Activated T-helper 1 cell treated with Interleukin-2 at 50 U/mL for 16 hours (primary cell): ENCODE measurements at regions not wholly inside any gene's neighbourhood (a gene's known extent, or its start where the extent isn't known, plus 50 kb on each side); places are given as distances from the start of the nearest gene placed in this dataset.

Experiments used
- DNase-seq: peaks from one replicate; pipeline ENCODE4 v3.0.0-alpha.2; 2020; ENCODE audit warnings: low read depth

DNA sequence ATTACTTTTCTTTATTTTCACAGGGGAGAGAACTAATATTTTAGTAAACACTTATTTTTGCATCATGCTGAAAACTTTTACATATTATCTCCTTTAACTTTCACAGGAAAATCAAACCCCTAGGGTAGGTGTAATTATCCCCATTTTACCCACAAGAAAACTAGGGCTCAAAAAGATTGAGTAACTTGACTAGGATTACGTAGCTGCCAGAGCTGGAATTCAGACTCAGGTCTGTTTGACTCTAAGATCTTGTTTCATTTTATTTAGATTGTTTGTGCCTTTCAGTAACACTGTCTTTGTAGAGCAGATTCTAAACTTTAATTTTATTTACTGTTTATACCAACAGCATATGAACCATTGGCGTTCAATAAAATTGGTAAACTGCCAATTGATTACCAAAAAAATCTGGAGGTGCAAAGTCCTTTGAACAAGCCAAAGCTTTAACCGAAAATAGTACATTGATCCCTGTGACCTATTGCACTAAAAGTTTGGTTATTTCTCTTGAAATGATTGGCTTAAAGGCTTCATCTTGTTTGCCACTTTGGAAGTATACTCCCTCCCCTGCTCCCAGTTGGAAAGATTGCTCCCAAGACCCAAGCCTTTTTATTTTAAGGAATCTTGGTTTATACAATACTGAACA lies 71.0 kb upstream of the WDR26 start:
- no peak for DNase-seq

DNA sequence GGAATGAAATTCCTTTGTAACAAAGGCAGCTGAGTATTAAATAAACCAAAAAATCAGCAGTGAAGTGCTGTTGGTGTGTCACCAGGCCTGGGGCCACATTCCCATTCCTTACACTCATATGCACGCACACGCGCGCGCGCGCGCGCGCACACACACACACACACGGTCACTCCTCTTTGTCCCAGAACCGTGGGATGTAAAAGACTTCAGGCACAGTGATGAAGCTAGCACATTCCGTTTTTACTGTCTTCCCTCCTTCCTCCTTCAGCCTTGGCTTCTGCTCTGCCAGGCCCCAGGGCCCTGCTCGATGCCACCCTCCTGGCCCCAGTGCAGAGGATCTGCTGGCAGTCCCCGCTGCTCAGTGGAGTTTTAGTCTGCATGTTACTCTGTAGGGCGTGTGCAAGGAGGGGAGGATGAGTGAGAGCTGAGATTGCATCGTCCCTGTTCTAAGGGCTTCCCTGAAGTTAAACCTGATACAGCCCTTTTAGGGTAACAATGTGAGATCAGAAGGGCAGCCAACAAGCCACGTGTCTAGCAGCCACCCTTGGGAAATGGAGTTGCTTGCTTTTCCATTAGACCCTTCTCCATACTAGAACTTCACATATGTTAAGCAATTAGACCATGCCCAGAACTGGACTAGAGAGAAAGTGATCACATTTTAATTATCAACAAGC lies 71.7 kb upstream of the WDR26 start:
- DNase-seq: no peak

DNA sequence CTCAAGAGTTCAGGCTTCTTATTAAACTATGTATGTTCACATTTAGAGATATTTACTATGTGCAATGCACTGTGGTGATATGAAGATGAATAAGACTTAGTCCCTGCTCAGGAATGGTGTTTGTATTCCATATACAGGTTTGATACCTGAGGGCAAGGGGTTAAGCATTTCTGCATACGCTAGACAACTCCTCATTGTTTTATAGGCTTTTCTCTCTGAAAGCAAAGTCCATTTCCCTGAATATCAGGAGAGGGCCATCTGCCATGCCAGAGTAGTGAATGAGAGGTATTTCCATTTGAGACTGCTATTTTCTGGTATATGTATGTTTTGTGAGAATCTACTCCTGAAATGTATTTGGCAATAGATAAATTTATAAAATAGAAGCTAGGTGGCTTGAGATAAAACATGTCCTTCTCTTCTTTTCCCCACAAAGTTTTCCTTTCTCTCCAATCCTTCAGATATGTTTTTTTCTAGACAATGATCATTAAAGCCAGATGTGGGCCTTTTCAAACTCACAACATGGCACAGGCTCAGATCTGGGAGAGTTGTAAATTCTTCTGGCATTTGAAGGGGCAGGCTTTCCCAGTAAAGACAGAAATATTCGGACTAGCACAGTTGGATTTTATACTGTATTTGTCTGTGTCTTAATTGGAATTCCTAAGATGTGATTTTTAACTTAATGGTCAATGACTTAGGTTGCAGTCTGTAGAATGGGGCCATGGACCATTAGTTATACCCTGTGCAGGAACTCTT lies 73.3 kb upstream of the WDR26 start:
- DNase-seq: no peak

DNA sequence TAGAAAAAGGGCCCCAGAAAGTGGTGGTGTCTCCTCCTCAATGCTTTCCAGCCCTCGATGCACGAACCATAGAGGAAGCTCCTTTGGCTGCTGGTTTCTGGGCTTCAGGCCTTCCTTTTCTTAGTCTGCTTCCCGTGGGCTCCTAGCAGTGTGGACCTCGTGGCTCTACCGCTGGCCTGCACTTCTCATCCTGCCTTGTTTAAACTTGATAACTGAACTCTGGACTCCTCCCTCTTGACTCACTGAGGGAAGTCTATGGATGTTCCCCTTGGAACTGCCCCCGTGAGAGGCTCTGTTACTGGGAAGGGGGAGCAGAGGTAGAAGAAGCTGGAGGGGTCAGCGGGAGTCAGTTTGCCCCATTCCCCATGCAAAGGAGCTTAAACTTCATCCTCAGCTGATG lies 75.3 kb upstream of the WDR26 start:
- DNase-seq: no peak

DNA sequence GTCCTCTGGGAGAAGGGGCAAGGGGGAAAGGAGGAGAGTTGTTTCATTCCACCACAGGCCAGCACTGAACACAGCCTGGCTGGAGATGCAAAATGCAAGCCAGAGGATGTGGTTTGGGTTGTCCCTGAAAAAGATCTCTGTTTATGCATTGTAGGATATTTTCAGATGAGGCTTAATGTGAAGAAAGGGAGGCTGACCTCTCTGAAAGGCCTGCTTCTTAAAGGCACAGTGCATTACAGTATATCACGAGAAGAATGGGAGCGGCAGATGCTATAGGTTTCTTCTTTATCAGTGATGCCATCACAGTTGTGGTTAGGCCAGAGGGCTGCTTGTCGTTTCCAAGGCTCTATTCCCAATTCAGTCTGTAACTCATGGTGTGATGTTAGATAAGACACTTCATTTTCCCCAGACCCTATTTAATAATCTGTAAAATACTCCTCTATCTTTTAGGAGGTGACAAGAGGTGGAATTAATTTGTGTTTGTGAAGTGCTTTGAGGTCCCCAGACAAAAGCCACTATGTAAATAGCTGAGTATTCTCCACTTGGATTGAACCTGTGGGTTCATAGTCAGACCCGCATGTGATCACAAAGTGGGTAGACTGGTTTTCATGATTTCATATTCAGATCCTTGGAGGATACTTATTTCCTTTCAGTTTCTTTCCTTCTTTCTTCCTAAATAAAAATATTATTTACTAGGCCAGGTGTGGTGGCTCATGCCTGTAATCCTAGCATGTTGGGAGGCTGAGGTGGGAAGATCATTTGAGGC lies 76.5 kb upstream of the WDR26 start:
- no peak for DNase-seq

DNA sequence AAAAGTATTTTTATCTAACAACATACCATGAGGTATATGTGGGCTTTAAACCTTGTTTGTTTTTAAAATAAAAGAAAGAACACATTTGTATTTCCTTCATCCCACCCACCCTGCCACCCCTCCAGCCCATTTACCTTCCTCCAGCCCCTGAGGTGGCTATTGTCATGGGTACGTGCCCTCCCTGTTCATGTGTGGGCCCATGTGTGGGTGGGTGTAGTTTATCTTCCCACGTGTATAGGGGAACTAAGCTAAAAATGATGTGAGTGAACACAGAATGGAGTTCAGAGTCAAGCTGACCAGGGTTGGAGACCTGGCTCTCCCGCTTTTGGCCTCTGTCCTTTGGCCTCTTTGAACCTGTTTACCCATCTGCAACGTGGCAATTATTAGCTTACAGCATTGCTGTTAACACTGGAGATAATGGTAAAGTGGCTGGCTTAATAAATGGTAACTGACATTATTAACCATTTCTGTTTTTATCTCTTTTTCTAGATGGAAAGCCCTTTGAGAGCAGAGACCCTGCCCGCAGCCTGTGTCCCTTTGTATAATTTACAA lies 78.1 kb upstream of the WDR26 start:
- DNase-seq: no peak

DNA sequence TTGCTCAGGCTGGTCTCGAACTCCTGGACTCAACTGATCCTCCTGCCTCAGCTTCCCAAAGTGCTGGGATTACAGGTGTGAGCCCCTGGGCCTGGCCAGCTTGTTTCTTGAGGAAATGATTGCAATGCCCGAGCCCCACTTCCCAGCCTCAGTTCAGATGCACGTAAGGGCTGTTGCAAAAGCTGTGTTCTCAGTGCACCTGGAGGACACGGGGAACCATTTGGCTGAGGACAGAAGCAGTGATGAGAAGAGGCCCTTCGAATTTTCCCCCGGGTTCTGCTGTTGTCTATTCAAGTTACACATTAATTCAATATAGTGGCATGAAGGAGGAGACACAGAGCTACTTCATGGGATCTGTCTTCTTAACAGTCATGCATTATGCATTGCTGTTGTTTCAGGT lies 78.8 kb upstream of the WDR26 start:
- no peak for DNase-seq

DNA sequence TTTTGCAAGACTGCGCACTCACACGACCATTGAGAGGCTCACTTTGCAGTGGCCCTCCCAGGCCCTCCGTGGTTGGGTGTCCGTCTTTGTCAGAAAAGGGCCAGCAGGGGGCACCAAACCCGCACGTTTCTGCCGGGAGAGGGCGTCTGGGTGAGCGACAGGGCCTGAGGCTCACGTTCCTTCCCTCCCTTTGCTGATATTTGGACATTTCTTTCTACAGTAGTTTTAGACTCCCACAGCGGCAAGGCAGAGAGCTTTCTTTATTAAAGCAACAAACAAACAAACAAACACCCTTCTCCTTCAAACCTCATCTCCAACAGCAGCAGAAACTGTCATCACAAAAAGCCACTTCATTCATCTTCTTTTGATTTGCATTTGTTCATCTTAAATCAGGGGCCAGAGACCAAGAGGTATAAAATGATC lies 79.2 kb upstream of the WDR26 start:
- DNase-seq: peak; percentile 70

DNA sequence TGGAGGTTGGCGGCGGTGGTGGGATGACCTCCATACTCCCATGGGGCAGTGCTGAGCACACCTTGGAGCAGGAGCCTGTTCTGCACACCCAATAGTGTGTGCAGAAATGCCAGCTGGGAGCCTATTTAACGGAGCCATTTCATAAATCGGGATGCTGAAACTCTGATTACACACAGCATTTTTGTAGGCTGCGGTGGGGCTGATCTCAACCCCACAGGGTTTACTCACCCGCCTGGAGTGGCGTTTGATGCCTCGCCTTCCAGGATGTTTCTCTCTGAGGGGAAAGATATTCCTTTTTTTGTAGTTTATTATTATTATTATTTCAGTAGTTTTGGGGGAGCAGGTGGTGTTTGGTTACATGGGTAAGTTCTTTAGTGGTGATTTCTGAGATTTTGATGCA lies 82.6 kb upstream of the WDR26 start:
- DNase-seq: no peak

DNA sequence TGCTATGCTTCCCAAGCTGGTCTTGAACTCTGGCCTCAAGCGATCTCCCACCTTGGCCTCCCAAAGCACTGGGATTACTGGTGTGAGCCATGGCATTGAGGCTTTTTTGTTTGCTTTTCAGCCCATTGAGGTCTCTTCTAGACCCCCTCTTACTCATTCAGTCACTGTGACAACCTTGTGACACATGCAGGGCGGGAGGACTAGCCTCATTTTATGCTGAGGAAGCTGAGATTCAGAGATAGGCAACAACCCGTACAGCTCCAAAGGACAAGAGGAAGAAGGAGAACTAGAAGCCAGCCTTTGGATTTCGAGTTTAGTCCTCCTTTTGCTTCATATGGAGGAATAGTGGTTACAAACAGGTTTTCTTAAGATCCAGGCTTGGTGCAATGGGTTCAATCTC lies 83.9 kb upstream of the WDR26 start:
- no peak for DNase-seq

DNA sequence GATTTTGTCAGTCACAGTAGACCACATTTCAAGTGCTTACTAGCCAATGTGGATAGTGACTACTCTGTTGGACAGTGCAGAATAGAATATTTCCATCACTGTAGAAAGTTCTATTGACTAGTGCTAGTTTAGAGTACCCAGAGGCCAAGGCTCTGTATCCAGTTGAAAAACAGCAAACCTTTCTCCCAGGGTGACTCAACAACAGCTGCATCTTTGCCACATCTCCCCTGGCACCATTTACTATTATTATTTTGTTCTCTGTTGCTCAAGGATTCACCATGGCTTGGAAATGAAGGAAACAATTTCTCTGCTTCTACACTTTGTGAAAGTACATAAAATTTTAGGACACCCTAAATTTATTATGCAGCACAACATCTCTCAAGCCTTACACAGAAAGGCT lies 85.3 kb upstream of the WDR26 start:
- no peak for DNase-seq

DNA sequence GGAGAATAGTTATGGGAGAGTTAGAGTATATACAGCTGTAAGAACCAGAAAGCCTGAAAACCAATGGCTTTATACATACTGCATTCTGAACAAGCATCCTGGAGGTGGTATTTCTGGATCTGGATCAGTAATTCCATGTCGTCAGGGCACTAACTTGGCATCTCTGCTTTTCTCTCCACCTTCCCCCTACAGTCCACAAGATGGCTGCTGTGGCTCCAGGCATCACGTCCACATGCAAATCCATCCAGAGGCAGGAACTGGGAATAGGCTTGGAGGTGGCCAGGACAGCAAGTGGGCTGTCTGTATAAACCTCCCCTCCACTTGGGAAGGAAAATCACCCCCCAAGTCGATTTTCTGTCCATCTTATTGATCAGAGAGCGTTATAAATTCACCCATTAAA lies 86.2 kb upstream of the WDR26 start:
- no peak for DNase-seq

DNA sequence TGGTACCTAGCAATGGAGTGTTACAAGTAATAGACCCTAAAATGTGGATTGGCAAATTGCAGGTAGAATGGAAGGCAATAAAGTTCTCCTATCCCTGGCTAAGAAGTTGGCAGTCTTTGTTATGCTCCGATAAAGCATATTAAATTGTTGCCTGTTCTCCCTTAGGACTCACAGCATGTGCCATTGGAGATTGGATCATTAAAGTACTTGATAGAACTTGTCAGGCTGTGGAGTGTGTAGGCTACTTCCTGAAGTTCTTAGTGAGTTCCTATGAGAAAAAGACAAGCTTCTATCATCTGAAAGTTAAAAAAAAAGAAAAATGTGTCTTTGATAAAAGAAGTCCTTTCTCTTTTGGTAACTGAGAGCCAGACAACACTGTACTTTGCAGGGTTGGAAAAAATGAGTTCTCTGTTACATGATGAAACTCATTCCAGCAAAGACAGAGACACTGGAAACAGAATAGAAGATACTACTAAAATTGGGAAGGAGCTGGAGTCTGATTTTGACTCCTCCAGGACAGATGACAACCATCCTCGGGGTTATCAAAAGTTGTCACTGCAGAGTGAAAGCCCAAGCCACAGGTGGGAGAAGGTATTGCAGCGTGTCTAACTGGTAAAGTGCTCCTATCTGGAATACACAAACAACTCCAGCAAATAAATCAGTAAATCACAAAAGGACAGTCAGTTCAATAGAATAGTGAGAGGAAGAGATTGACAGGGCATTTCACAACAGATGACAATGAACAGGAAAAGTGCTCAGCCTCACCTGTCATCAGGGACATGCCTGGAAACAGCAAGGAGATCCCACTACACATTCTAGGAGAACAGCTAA lies 87.5 kb upstream of the WDR26 start:
- no peak for DNase-seq

DNA sequence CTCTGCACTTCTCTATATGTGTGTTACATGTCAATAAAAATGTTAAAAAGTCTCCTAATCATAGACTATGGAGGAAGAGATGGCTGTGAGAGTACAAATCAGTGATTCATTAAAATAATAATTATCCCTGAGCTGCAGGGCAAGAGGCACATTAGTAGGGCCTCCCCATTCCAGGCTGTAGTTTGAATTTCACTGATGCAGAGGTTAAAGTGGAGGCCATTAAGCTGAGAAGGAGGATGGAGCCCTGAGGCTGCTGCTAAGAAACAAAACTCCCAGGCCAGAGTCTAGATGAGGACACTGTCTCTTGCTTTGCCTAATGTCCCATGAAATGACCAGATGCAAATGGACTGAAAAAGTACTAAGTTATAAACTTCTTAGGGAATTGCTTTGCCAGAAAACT lies 89.1 kb upstream of the WDR26 start:
- no peak for DNase-seq

DNA sequence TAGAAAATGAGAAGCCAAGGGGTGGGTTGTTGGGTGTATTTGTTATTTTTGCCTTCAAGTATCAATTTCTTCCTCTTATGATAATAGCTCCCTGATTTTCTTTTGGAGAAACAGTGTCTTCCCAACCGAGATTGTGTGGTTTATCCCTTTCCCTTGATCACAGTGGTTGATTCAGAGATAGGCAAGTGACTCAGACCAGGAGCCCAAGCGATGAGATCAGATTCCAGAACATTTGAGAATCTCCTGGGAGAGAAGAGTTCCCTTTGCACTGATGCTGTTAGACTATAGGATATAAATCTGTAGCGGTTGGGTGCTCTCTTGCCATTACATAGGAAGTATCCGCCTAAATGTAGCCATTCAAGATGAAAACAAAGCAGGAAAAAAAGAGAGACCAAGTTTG lies 90.1 kb upstream of the WDR26 start:
- no peak for DNase-seq

DNA sequence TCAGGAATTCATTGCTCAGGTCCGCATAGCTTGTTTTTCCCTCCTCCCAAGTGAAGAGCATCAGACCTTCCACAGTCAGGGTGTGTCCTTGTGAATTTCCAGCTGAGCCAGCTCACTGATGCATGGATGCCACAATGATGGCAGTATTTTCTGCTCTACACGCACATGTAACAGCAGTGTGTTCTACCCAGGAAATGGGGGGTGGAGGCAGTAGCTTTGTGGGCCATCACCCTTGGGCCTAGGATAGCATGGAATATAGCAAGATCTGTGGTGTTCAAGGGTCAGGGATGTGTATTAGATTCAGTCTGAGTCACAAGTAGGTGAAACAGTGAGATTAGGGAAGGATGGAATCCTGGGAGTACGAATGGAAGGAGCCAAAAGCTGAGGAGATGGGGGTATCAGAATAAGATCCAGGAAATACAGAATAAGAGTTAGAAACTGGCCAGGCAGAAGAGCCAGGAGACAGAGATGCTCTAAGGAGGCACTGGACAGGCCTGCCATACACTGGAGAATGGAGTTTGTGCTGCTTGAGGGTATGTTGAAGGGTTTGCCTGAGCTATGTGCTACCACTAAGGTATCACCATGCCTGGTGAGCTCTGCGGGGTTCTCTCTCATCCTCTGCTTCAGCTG lies 90.6 kb upstream of the CNIH3 start:
- DNase-seq: no peak

DNA sequence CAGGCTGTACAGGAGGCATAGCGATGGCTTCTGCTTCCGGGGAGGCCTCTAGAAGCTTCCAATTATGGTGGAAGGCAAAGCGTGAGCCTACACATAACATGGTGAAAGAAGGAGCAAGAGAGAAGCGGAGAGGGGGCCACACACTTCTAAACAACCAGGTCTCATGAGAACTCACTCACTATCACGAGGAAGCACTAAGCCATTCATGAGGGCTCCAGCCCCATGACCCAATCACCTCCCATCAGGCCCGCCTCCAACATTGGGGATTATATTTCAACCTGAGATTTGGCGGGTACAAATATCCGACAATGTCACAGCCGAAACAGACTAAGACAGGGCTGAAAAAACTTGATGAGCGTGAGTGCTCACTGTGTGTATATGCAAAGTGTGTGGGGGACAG lies 89.3 kb upstream of the CNIH3 start:
- no peak for DNase-seq

DNA sequence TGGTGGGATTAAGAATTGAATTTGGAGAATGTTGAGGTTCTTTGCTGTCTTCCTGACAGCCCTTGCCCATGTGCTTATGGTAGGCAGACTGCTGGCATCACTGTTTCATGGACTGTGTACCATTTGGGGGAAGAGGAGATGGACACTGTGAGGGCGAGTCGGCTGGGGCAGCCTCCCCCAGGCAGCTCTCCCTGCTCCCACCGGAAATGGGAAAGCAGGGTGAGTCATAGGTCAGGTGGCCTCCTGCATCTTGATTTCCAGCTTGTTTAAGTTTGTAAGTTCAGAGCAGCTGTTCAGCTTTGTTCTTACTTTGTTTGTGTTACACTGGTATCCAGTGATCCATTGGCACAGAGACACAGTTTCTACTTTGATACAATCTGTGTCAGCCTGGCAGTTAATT lies 87.2 kb upstream of the CNIH3 start:
- no peak for DNase-seq

DNA sequence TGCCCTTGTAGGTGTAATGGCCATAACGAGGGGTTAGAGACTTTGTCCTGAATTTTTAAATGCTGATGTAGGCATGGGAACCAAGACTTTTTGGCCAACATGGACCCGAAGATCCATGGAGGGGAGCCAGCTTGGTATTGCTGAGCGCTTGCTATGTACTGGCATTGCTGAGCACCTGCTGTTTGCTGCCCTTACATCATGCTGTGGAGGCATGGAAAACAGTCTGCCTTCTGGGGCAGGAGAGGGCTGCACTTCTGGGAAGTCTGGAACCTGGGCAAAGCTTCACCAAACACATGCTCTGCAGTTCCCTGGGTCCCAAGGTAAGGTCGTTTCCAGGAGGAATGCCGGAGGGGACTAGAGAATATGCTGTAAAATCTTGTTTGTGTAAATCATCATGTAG lies 86.3 kb upstream of the CNIH3 start:
- no peak for DNase-seq

DNA sequence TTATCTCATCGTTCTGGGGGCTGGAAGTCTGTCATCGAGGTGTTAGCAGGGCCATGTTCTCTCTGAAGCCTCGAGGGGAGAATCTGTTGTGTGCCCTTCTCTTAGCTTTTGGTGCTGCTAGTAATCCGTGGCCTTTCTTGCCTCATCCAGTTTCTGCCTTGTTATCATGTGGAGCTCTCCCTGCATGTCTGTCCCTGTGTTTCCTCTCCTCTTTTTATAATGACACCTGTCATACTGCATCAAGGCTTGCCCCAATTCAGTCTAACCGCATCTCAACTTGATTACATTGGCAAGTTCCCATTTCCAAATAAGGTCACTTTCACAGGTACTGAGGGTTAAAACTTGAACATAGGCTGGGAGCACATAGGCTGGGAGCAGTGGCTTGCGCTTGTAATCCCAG lies 82.6 kb upstream of the CNIH3 start:
- DNase-seq: no peak

DNA sequence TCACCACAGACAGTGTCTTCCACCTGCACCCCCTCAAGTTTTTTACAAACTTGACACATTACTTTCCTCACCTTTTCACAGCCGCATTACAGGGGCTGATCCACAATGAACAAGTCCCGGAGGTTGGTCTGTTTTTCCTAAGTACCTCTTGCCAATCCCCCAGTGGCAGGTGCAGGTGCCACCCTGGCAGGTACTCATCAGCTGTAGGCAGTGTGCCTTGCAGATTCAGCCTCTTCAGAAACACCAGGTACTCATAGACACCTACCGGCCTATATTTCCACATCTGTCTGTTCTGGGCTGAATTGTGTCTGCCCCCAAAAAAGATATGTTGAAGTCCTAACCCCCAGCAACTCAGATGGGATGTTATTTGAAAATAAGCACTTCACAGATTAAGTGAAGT lies 81.4 kb upstream of the CNIH3 start:
- DNase-seq: no peak
